Endothelial cell of umbilical vein (primary cell): ENCODE measurements at regions not wholly inside any gene's neighbourhood (a gene's known extent, or its start where the extent isn't known, plus 50 kb on each side); places are given as distances from the start of the nearest gene placed in this dataset.

Experiments used
- BruUV-seq: library from RNA; stranded (reverse); fragments of 400-500 nt; replicated peaks from 2 replicates; lab custom pipeline; 2021; lab: Mats Ljungman, UMichigan
- CTCF ChIA-PET: fragments of 300-600, 350-600 bp; sonication (Branson Sonifier 250); formaldehyde crosslinking; loops from one replicate; lab custom pipeline; 2021; ENCODE audit warnings: antibody characterized with exemption, inconsistent platforms; lab: Charles Lee
- POLR2A ChIA-PET: fragments of 300-600, 350-600 bp; sonication (Branson Sonifier 250); formaldehyde crosslinking; loops from one replicate; lab custom pipeline; 2021; ENCODE audit warnings: antibody characterized with exemption, inconsistent platforms; lab: Charles Lee
- DNase-seq: peaks from one replicate; pipeline ENCODE4 v3.0.0-alpha.2; 2011; ENCODE audit warnings: low read depth, low spot score
- FAIRE-seq: peaks from 2 replicates; lab custom pipeline; 2011; peaks lifted over from hg19 to GRCh38; lab: Jason Lieb, UNC
- H2AFZ ChIP-seq: 2 replicates; pipeline ENCODE4 v1.6.0; 2012; ENCODE audit warnings: low read depth, low read length, control low read depth, inconsistent platforms
- H3K27ac ChIP-seq: 2 replicates; pipeline ENCODE4 v1.5.1; 2011; ENCODE audit warnings: low read depth, mild to moderate bottlenecking, control low read depth, low read length, moderate library complexity; ENCODE audit not compliant: insufficient read depth
- H3K27me3 ChIP-seq, 2 experiments: 2 replicates each; pipeline versions ENCODE4 v1.6.0 to v1.6.1; 2011; ENCODE audit warnings: low read length in 2 of 2, mixed read lengths in 1 of 2; ENCODE audit not compliant: control insufficient read depth in 2 of 2, insufficient read depth in 2 of 2
- H3K36me3 ChIP-seq, 2 experiments: 2 replicates in 1 of 2; 3 replicates in 1 of 2; pipeline ENCODE4 v1.5.1; 2011; ENCODE audit warnings: low read length in 2 of 2, mild to moderate bottlenecking in 1 of 2, moderate library complexity in 1 of 2; ENCODE audit not compliant: control insufficient read depth in 2 of 2, insufficient read depth in 2 of 2; ENCODE audit errors: extremely low read depth in 1 of 2
- H3K4me1 ChIP-seq: 3 replicates; pipeline ENCODE4 v1.5.1; 2011; ENCODE audit warnings: mild to moderate bottlenecking, low read length; ENCODE audit not compliant: control insufficient read depth, insufficient read depth; ENCODE audit errors: extremely low read depth
- H3K4me2 ChIP-seq: 2 replicates; pipeline ENCODE4 v1.6.1; 2011; ENCODE audit warnings: low read length, control low read depth, mixed read lengths; ENCODE audit not compliant: insufficient read depth
- H3K4me3 ChIP-seq, 3 experiments: fragments of 200-600 bp in 1 of 3; sonication (generic), shearing (Covaris generic) in 1 of 3; replicated peaks in 1 of 3; 2 replicates each; pipeline ENCODE4 v1.5.1; 2011 to 2016; ENCODE audit warnings: control low read depth in 3 of 3, low read length in 3 of 3, mild to moderate bottlenecking in 2 of 3, inconsistent platforms in 1 of 3, low read depth in 1 of 3, moderate library complexity in 1 of 3; ENCODE audit not compliant: insufficient read depth in 1 of 3
- H3K79me2 ChIP-seq: 2 replicates; pipeline ENCODE4 v1.6.0; 2012; ENCODE audit warnings: low read length, inconsistent platforms; ENCODE audit not compliant: control insufficient read depth, insufficient read depth
- H3K9ac ChIP-seq: replicated peaks from 2 replicates; pipeline ENCODE3; 2011; ENCODE audit warnings: low read length, control low read depth; ENCODE audit not compliant: insufficient read depth; ENCODE audit errors: extremely low read depth
- H3K9me1 ChIP-seq: replicated peaks from 3 replicates; pipeline ENCODE4 v1.6.0; 2011; ENCODE audit warnings: mild to moderate bottlenecking, low read length; ENCODE audit not compliant: control insufficient read depth, insufficient read depth; ENCODE audit errors: extremely low read depth
- H3K9me3 ChIP-seq: replicated peaks from 2 replicates; pipeline ENCODE4 v1.5.1; 2012; ENCODE audit warnings: low read length, inconsistent platforms; ENCODE audit not compliant: control insufficient read depth, insufficient read depth
- H4K20me1 ChIP-seq: replicated peaks from 2 replicates; pipeline ENCODE3; 2011; ENCODE audit warnings: mild to moderate bottlenecking, low read length; ENCODE audit not compliant: control insufficient read depth, insufficient read depth; ENCODE audit errors: extremely low read depth
- CTCF ChIP-seq, 2 donors: IDR thresholded peaks; 1 replicate in 1 of 2; 2 replicates in 1 of 2; pipeline ENCODE4 v1.5.1; 2011; ENCODE audit warnings: low read length in 2 of 2, mild to moderate bottlenecking in 2 of 2, moderate library complexity in 2 of 2, control low read depth in 1 of 2, inconsistent platforms in 1 of 2, low read depth in 1 of 2; ENCODE audit not compliant: insufficient read depth in 1 of 2; ENCODE audit errors: extremely low read depth in 1 of 2
- EZH2 ChIP-seq: IDR thresholded peaks from 2 replicates; pipeline ENCODE4 v1.6.1; 2012; ENCODE audit warnings: borderline replicate concordance, low read depth, mild to moderate bottlenecking, moderate library complexity, low read length, inconsistent platforms; ENCODE audit not compliant: severe bottlenecking
- FOS ChIP-seq: IDR thresholded peaks from 2 replicates; pipeline ENCODE4 v1.6.1; 2011; ENCODE audit warnings: mild to moderate bottlenecking, low read length, moderate library complexity, borderline replicate concordance; ENCODE audit not compliant: insufficient read depth
- GATA2 ChIP-seq: IDR thresholded peaks from 2 replicates; pipeline ENCODE4 v1.7.0; 2011; ENCODE audit warnings: low read depth, mild to moderate bottlenecking, moderate library complexity, mixed read lengths, low read length; ENCODE audit not compliant: insufficient read length, insufficient read depth
- JUN ChIP-seq: IDR thresholded peaks from 2 replicates; pipeline ENCODE4 v1.6.1; 2011; ENCODE audit warnings: borderline replicate concordance, low read depth; ENCODE audit not compliant: insufficient read length, insufficient read depth
- MAX ChIP-seq: IDR thresholded peaks from 2 replicates; pipeline ENCODE4 v1.6.1; 2011; ENCODE audit not compliant: insufficient read depth, insufficient read length
- MYC ChIP-seq: IDR thresholded peaks from one replicate; pipeline ENCODE4 v1.6.1; 2011; ENCODE audit warnings: mild to moderate bottlenecking, low read depth, low read length
- POLR2A ChIP-seq: IDR thresholded peaks from 2 replicates; pipeline ENCODE4 v1.6.1; 2012; ENCODE audit warnings: low read depth, mild to moderate bottlenecking, control low read depth, low read length
- POLR2AphosphoS5 ChIP-seq: IDR thresholded peaks from 2 replicates; pipeline ENCODE4 v1.6.1; 2012; ENCODE audit warnings: low read depth, mild to moderate bottlenecking, control low read depth, low read length, moderate library complexity; ENCODE audit not compliant: insufficient read depth
- dilution Hi-C: fragments of 300-500 bp; cut with MboI; formaldehyde crosslinking; loops from one replicate; pipeline ENCODE4 v1.15.0; 2019; ENCODE audit warnings: low sequenced_read_pairs; ENCODE audit not compliant: extremely low pct_ligation_motif_present
- intact Hi-C: fragments of 100-400 bp; cut with micrococcal nuclease; formaldehyde crosslinking; loops from one replicate; pipeline ENCODE4 v1.10.0; 2022

GRCh38 chr1:209416716-209417115, 166.8 kb upstream of the CAMK1G start:
- dilution Hi-C loops, result no loop called here
- intact Hi-C loops, result no loop called here
- Histone ChIP-seq H3K27ac (no peak overlapping the region), H3K9me3 (no peaks in the 10 kb centered on the region), H3K4me2 (no peak overlapping the region), H2AFZ (no peak overlapping the region), H3K9ac (no peak overlapping the region), H4K20me1 (no peaks in the 10 kb centered on the region), H3K36me3 (no peaks in the 10 kb centered on the region), H3K79me2 (no peaks in the 10 kb centered on the region), H3K27me3 (no peaks in the 10 kb centered on the region), H3K4me3 (no peak overlapping the region), H3K9me1 (no peaks in the 10 kb centered on the region), H3K4me1 (no peaks in the 10 kb centered on the region)
- no TSS peak for BruUV-seq
- no peak for DNase-seq
- TF ChIP-seq MAX (no peak), EZH2 (no peak), FOS (no peak), POLR2AphosphoS5 (no peak), POLR2A (no peak), GATA2 (no peak), JUN (no peak), MYC (no peak), CTCF (IDR thresholded peaks at IDR 0.05; ENCODE audit: extremely low read depth in 1 of 2, insufficient read depth in 1 of 2, low read depth in 1 of 2, low read length in 2 of 2) (no peak)
- ChIA-PET CTCF (no interaction called here), POLR2A (no interaction called here)
- FAIRE-seq, result no peak
